ENCODE measurements at regions not wholly inside any gene's neighbourhood (a gene's known extent, or its start where the extent isn't known, plus 50 kb on each side); places are given as distances from the start of the nearest gene placed in this dataset.

GRCh38 chr15:101551696-101552591, 62.4 kb upstream of the PCSK6 start:
- no peak for TF ChIP-seq POLR2AphosphoS5 (IDR thresholded peaks at IDR 0.05)
- TF ChIP-seq POLR2A (IDR thresholded peaks at IDR 0.05) = no peak
- TF ChIP-seq EP300 (IDR thresholded peaks at IDR 0.05) = no peak
